BLaER1 (cell line): ENCODE measurements at regions not wholly inside any gene's neighbourhood (a gene's known extent, or its start where the extent isn't known, plus 50 kb on each side); places are given as distances from the start of the nearest gene placed in this dataset.
"Not testable (repeated sequence)": the region's sequence is repeated elsewhere in the genome, so short reads cannot be mapped to it uniquely, and the experiment has no call there.

Experiments used
- H3K27ac ChIP-seq: shearing (Covaris generic); formaldehyde crosslinking; 2 replicates; pipeline ENCODE4 v1.8.1; 2022
- H3K27me3 ChIP-seq: shearing (Covaris generic); formaldehyde crosslinking; 2 replicates; pipeline ENCODE4 v1.8.1; 2022
- H3K36me3 ChIP-seq: shearing (Covaris generic); formaldehyde crosslinking; 2 replicates; pipeline ENCODE4 v1.8.1; 2022
- H3K4me1 ChIP-seq: shearing (Covaris generic); formaldehyde crosslinking; 2 replicates; pipeline ENCODE4 v1.8.1; 2022
- H3K4me2 ChIP-seq: shearing (Covaris generic); formaldehyde crosslinking; 2 replicates; pipeline ENCODE4 v1.8.1; 2022
- H3K4me3 ChIP-seq: shearing (Covaris generic); formaldehyde crosslinking; 2 replicates; pipeline ENCODE4 v1.8.1; 2022
- H3K9ac ChIP-seq: shearing (Covaris generic); formaldehyde crosslinking; 2 replicates; pipeline ENCODE4 v1.8.1; 2022
- H3K9me3 ChIP-seq: shearing (Covaris generic); formaldehyde crosslinking; 2 replicates; pipeline ENCODE4 v1.8.1; 2022
- H4K20me1 ChIP-seq: shearing (Covaris generic); formaldehyde crosslinking; 2 replicates; pipeline ENCODE4 v1.8.1; 2022
- Cebpa-rat ChIP-seq: shearing (Covaris generic); IDR thresholded peaks from 2 replicates; pipeline ENCODE4 v1.8.1; 2022

DNA sequence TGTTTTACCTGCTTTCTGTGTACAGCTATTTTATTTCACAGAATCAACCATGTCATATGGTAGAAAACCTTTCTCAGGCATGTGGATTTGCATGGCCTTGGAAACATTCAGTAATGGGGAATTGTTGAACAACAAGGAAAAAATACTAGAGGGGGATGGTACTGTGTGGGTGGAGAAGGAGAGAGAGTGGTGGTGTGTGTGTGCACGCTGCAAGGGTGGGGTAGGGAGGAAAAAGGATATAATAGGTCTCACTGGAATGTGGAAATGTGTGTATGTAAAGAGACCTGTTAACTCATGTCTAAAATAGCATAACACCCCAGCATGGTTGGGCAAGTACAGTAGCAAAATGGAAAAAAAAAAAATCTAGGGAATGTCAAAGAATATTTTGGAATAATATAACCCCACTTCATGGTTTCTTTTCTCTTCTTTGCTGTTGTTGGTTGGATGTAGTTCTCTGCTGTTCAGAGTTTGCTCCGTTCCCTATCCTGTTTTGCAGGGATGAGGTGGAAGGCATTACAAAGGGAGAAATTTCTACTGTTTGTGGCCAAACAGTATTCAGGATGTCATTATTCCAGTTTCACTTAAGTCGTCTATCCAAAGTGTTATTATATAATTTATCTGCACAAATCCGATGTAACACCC lies 93.9 kb upstream of the CITED2 start:
- H3K4me1 ChIP-seq = no peaks in the 10 kb centered on the region
- H3K9me3 ChIP-seq = no peaks in the 10 kb centered on the region
- no peak overlapping the region for H3K27ac ChIP-seq
- TF ChIP-seq Cebpa-rat = no peak
- H3K4me3 ChIP-seq = no peak overlapping the region
- no peaks in the 10 kb centered on the region for H3K36me3 ChIP-seq
- H3K9ac ChIP-seq = no peak overlapping the region
- no peaks in the 10 kb centered on the region for H4K20me1 ChIP-seq
- no peaks in the 10 kb centered on the region for H3K27me3 ChIP-seq
- H3K4me2 ChIP-seq = no peak overlapping the region

DNA sequence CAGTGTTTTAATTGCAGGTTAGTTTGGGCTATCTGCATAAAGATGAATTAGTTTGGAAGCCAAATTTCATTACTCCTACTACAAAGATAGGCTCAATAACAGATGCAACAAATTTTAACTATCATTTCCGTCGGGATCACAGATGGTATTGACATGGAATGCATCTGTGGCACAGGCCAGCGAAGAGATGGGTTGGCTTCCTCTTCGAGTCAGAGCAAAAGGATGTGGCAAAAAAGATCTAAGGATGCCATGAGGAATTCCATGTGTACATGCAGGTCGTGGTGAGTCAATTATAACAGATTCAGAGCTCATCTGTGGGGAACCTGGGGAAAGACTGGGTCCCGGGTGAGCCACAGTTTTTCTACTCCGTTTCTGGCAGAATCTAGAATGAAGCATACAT lies 83.0 kb upstream of the CITED2 start:
- Histone ChIP-seq H3K27me3 (no peaks in the 10 kb centered on the region), H3K9ac (no peak overlapping the region), H3K9me3 (no peaks in the 10 kb centered on the region), H4K20me1 (no peaks in the 10 kb centered on the region), H3K4me1 (no peaks in the 10 kb centered on the region), H3K27ac (no peak overlapping the region), H3K4me2 (no peak overlapping the region), H3K4me3 (no peak overlapping the region), H3K36me3 (no peaks in the 10 kb centered on the region)
- TF ChIP-seq Cebpa-rat = no peak

DNA sequence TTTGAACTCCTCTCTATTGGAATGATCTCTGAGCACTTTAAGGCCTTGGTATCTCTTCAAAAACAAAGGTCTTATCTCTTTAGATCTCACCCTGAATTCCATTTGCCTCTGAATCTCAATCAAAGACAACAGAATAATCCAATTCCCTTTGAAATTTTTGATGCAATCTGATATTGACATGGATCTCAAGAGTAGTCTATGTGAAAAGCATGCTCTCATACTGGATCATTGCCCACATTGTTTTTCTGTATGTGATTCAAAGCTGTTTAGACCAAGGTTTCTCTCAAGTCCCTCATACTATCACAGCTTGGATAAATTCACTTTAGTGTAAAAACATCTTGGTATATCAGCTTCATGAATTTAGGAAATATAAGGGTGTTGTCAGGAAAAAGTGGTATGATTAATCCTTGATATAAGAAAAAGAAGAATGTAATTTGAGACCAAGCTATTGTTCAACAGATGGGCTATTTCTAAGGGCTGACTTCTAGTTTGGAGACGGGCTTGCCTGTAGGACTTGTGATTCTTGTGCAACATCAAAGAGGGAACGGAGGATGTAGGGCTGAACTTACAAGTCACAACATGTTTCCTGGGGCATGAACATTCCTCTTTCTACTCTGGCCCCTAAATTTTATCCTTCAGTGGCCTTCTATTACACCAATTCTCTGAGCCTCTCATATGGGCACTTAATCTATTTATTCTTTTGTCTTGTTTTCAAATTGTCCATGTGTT lies 77.9 kb upstream of the CITED2 start:
- Histone ChIP-seq H3K4me1 (peaks cover 3% of the 10 kb centered on the region), H3K4me3 (no peak overlapping the region), H3K9me3 (no peaks in the 10 kb centered on the region), H3K9ac (no peak overlapping the region), H3K36me3 (no peaks in the 10 kb centered on the region), H3K27ac (no peak overlapping the region), H3K27me3 (no peaks in the 10 kb centered on the region), H4K20me1 (no peaks in the 10 kb centered on the region), H3K4me2 (no peak overlapping the region)
- no peak for TF ChIP-seq Cebpa-rat

DNA sequence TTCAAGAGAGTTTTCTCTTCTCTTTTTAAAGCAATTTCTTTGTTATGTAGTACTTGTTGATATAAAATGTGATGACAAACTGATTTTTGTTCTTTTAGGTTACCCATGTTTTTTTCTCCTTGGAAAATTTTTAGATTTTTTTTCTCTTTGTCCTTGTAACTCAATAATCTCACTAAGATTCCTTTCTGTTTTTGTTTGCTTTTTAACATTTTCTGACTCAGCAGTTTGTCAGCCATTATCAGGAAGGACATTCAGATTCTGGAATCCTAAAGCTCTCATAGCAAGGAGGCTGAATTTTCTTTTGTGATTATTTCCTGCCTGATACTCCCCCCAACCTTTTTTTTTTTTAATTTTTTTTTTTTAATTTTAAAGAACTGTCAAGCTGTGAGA lies 75.2 kb upstream of the CITED2 start:
- no peak overlapping the region for H3K27ac ChIP-seq
- no peaks in the 10 kb centered on the region for H4K20me1 ChIP-seq
- H3K27me3 ChIP-seq = no peaks in the 10 kb centered on the region
- H3K9me3 ChIP-seq = no peaks in the 10 kb centered on the region; the same call in 1 of the 2 replicates
- peaks cover 9% of the 10 kb centered on the region for H3K4me1 ChIP-seq
- H3K9ac ChIP-seq = no peak overlapping the region
- no peak for TF ChIP-seq Cebpa-rat
- H3K36me3 ChIP-seq = no peaks in the 10 kb centered on the region
- no peak overlapping the region for H3K4me3 ChIP-seq
- H3K4me2 ChIP-seq = no peak overlapping the region

DNA sequence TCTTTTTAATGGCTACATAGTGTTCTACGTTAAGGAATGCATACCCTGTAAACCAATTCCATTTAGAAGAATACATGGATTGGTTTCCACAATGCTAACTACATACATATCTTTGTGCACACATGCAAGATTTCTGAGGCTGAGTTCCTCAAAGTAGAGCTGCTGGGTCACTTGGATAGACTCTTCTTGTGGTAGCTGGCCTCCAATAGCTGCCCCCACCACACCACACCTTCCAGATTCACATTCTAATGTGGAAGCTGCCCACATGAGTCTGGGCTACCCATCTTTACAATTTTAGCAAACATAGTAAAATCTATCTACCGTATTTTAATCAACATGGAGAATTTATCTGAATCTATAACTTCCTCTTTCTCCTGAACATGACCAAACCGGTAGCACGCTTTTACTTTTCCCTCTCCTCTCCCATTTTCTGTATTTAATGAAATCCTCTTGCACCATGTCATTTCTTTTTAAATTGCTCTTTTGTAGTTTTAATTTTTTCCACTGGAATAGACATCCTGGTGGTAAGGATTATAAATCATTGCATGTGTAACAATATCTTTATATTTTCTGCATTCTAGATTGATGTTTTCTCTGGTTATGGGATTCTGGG lies 74.7 kb upstream of the CITED2 start:
- H3K4me2 ChIP-seq = no peak overlapping the region
- H4K20me1 ChIP-seq = no peaks in the 10 kb centered on the region
- no peaks in the 10 kb centered on the region for H3K27me3 ChIP-seq
- no peaks in the 10 kb centered on the region for H3K36me3 ChIP-seq
- TF ChIP-seq Cebpa-rat = no peak
- no peak overlapping the region for H3K4me3 ChIP-seq
- peaks cover 9% of the 10 kb centered on the region for H3K4me1 ChIP-seq
- no peaks in the 10 kb centered on the region; the same call in 1 of the 2 replicates for H3K9me3 ChIP-seq
- H3K27ac ChIP-seq = no peak overlapping the region
- H3K9ac ChIP-seq = no peak overlapping the region

DNA sequence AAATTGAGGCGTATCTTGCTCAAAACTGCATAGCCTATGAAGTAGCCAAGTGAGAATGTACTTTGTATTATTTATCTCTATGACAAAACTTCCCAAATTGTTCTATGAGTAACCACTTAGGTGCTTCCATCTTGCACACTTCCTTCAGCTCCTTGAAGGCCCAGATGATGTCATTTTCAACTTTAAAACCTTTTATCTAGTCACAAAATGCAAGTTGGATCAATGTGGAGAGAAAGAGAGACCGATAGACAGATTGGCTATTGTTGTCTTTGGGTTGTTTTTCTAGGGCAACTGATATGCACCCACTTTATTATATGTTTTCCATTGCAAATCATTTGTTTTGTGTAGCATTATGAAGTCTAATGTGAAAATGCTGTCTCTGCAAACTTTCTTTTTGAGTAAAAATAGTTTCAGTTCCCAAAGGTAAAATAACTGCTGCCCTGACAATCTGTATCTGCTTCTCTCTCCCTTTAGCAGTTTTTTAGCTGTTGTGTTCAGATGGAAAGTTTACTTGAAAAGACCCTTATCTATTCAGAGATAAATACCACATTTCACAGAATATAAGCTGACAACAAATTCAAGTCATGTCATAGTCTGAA lies 73.7 kb upstream of the CITED2 start:
- Histone ChIP-seq H3K9ac (no peak overlapping the region), H3K4me2 (no peak overlapping the region), H4K20me1 (no peaks in the 10 kb centered on the region), H3K9me3 (no peaks in the 10 kb centered on the region; the same call in 1 of the 2 replicates), H3K4me3 (no peak overlapping the region), H3K36me3 (no peaks in the 10 kb centered on the region), H3K4me1 (peaks cover 9% of the 10 kb centered on the region), H3K27me3 (no peaks in the 10 kb centered on the region), H3K27ac (no peak overlapping the region)
- TF ChIP-seq Cebpa-rat = no peak

DNA sequence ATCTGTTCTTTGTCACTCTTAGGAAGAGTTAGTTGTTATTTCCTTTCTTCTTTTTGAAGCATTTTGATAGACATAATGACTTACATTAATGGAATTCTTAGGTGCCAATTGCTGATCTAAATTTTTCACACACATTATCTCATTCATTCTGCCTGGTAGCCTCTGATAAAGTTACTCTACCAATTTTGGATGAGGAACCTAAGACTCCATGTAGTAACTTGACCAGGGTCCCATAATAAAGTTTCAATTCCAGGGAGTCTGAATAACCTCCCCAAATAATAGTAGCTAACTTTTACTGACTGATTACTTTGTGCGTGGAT lies 73.2 kb upstream of the CITED2 start:
- no peaks in the 10 kb centered on the region for H3K36me3 ChIP-seq
- H3K4me3 ChIP-seq = no peak overlapping the region
- no peaks in the 10 kb centered on the region for H3K27me3 ChIP-seq
- H4K20me1 ChIP-seq = no peaks in the 10 kb centered on the region
- H3K4me2 ChIP-seq = no peak overlapping the region
- no peaks in the 10 kb centered on the region; the same call in 1 of the 2 replicates for H3K9me3 ChIP-seq
- TF ChIP-seq Cebpa-rat = no peak
- no peak overlapping the region for H3K27ac ChIP-seq
- no peak overlapping the region for H3K9ac ChIP-seq
- H3K4me1 ChIP-seq = peaks cover 9% of the 10 kb centered on the region

DNA sequence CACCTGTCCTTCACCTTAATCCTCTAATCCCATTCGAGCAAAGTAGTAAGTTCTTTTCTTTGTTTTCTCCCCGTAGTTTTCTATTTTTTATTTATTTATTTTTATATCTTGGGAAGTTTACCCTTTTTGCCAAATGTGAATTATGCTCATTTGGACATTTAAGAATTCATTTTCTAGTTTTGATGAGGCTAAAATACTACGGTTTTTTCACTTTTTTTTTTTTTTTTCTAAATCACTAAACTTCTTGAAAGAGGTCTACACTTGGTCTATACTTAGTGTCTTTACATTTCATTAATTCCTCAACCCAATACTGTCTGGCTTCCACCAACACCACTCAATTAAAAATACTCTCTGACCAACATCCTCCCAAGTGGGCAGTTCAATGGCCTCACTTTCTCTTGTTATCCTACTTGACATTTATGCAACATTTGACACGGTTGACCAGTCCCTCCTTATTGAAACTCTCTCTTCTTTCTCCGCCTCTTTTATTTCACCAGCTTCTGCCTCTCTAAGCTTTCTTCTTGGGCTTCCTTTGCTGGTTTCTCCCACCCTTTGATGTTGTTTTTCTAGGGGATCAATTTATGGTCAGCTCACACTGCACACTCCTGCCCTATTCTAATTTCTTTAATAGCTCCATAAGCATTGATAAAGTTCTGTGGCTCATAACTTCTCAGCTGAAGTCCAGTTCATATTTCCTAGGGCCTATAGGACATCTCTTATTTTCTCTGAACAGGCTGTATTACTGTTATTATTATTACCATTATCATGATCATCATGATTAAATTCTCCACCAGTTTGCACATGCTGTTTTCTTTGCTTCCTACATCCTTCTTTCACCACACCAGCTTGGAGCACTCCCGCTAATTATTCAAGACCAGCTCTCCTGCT lies 72.6 kb upstream of the CITED2 start:
- Histone ChIP-seq H3K4me3 (no peak overlapping the region), H3K27me3 (no peaks in the 10 kb centered on the region), H3K4me1 (peaks cover 14% of the 10 kb centered on the region), H3K4me2 (peak overlapping the region; percentile 50; the same call in 1 of the 2 replicates), H3K9ac (no peak overlapping the region), H3K9me3 (no peaks in the 10 kb centered on the region; the same call in 1 of the 2 replicates), H4K20me1 (no peaks in the 10 kb centered on the region), H3K36me3 (no peaks in the 10 kb centered on the region), H3K27ac (no peak overlapping the region)
- no peak for TF ChIP-seq Cebpa-rat

DNA sequence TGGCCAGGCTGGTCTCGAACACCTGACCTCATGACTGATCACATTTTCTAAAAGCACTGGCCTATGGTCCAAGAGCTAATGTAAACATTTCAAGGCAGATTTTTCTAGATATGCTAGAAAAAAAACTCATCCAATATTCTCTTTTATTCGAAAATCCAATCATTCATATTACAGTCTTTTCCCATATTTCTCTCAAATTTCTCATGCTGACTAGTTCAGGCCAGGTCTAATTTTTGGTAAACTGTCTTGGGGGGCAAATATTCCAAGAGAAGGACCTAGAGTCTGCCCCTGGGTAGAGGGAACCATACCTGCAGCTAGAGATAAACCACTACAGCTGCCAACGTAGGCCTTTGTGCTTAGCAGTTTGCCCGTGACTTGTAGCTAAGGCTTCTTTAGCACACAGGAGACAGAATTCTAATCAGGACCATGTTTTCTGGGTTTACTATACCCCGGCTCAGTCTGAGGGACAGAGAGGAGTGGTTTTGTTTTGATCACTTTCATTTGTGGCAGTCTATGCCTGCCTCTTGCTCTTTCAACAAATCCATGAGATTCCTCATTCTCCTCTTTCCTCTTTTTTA lies 71.8 kb upstream of the CITED2 start:
- H3K4me3 ChIP-seq = no peak overlapping the region
- H3K9me3 ChIP-seq = no peaks in the 10 kb centered on the region; the same call in 1 of the 2 replicates
- H3K4me1 ChIP-seq = peaks cover 16% of the 10 kb centered on the region
- no peaks in the 10 kb centered on the region for H3K27me3 ChIP-seq
- H3K4me2 ChIP-seq = no peak overlapping the region
- no peak overlapping the region for H3K9ac ChIP-seq
- H4K20me1 ChIP-seq = no peaks in the 10 kb centered on the region
- H3K27ac ChIP-seq = no peak overlapping the region
- no peaks in the 10 kb centered on the region for H3K36me3 ChIP-seq
- TF ChIP-seq Cebpa-rat = no peak

DNA sequence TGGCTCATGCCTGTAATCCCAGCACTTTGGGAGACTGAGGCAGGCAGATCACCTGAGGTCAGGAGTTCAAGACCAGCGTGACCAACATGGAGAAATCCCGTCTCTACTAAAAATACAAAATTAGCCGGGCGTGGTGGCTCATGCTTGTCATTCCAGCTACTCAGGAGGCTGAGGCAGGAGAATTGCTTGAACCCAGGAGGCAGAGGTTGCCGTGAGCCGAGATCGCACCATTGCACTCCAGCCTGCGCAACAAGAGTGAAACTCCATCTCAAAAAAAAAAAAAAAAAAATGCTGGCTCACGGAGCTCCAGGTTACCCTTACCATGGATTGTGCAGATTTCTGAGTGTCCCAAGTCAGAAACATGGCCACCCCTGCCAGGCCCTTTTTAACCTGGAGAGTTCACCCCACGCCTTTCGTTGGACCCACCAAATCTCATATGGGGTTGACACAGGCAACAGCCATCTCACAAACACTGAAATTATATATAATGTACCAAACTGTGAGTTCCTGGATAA lies 69.9 kb upstream of the CITED2 start:
- H4K20me1 ChIP-seq, H3K4me2 ChIP-seq, H3K9ac ChIP-seq, H3K27me3 ChIP-seq, H3K27ac ChIP-seq, H3K36me3 ChIP-seq, H3K9me3 ChIP-seq, H3K4me3 ChIP-seq: not testable (repeated sequence)
- peaks cover 16% of the 10 kb centered on the region for H3K4me1 ChIP-seq
